K562 (cell line): ENCODE measurements at regions not wholly inside any gene's neighbourhood (a gene's known extent, or its start where the extent isn't known, plus 50 kb on each side); places are given as distances from the start of the nearest gene placed in this dataset.

Source experiments
- ATAC-seq: fragments of 200-7000 bp; cut with Tn5 transposase; 3 replicates; pipeline ENCODE4 v1.9.1; 2020; ENCODE audit warnings: moderate library complexity
- BruUV-seq: library from RNA; stranded (reverse); fragments of 400-500 nt; replicated peaks from 2 replicates; lab custom pipeline; 2021; lab: Mats Ljungman, UMichigan
- CTCF ChIA-PET: fragments of 300-600 bp; formaldehyde crosslinking; extraction: SDS; loops from one replicate; lab custom pipeline; 2021; ENCODE audit warnings: low intra/inter-chr PET ratio; lab: Yijun Ruan, JAX
- POLR2A ChIA-PET: fragments of 300-600, 350-650 bp; sonication (Branson Sonifier 250); formaldehyde crosslinking; extraction: SDS; loops from one replicate; lab custom pipeline; 2021; ENCODE audit warnings: antibody characterized with exemption, inconsistent platforms; lab: Yijun Ruan, JAX
- DNase-seq, 4 experiments: peaks; one replicate each; pipeline versions ENCODE4 v3.0.0 to v3.0.0-alpha.2; 2011 to 2018; ENCODE audit warnings: low spot score in 3 of 4, mixed read lengths in 3 of 4; ENCODE audit errors: extremely low read depth in 1 of 4
- FAIRE-seq: peaks from 2 replicates; lab custom pipeline; 2011; peaks lifted over from hg19 to GRCh38; lab: Jason Lieb, UNC
- H2AFZ ChIP-seq: 2 replicates; pipeline ENCODE4 v1.6.0; 2011; ENCODE audit warnings: low read depth, low read length, control low read depth, inconsistent platforms
- H3K27ac ChIP-seq: fragments of 200-600 bp; 3 replicates; pipeline ENCODE4 v1.8.0; 2011; ENCODE audit warnings: low read depth, mild to moderate bottlenecking, control low read depth, inconsistent platforms, low read length, moderate library complexity, mixed read lengths; ENCODE audit errors: extremely low read depth
- H3K27me3 ChIP-seq, 2 experiments: fragments of 300-600 bp in 1 of 2; 2 replicates in 1 of 2; 3 replicates in 1 of 2; pipeline versions ENCODE4 v1.6.0 to v1.8.0; 2011; ENCODE audit warnings: inconsistent platforms in 2 of 2, low read length in 2 of 2, mild to moderate bottlenecking in 1 of 2, mixed read lengths in 1 of 2, moderate library complexity in 1 of 2; ENCODE audit not compliant: control insufficient read depth in 2 of 2, insufficient read depth in 2 of 2
- H3K36me3 ChIP-seq: fragments of 300-600 bp; 3 replicates; pipeline ENCODE4 v1.8.0; 2011; ENCODE audit warnings: mild to moderate bottlenecking, low read length, inconsistent platforms; ENCODE audit not compliant: control insufficient read depth, insufficient read depth
- H3K4me1 ChIP-seq, 2 experiments: fragments of 200-600 bp in 1 of 2; replicated peaks in 1 of 2; 2 replicates in 1 of 2; 3 replicates in 1 of 2; pipeline versions ENCODE4 v1.5.1 to v1.8.0; 2011; ENCODE audit warnings: inconsistent platforms in 2 of 2, low read length in 2 of 2, mild to moderate bottlenecking in 1 of 2, mixed read lengths in 1 of 2, moderate library complexity in 1 of 2; ENCODE audit not compliant: control insufficient read depth in 2 of 2, insufficient read depth in 2 of 2
- H3K4me2 ChIP-seq: 2 replicates; pipeline ENCODE4 v1.6.1; 2011; ENCODE audit warnings: low read length, control low read depth, inconsistent platforms, mixed read lengths; ENCODE audit not compliant: insufficient read depth
- H3K4me3 ChIP-seq: fragments of 200-600 bp; sonication (generic), shearing (Covaris generic); 2 replicates; pipeline ENCODE4 v1.5.1; 2016; ENCODE audit warnings: control low read depth, inconsistent platforms
- H3K79me2 ChIP-seq: fragments of 200-600 bp; 3 replicates; pipeline ENCODE4 v1.8.0; 2011; ENCODE audit warnings: low read length, inconsistent platforms; ENCODE audit not compliant: control insufficient read depth, insufficient read depth
- H3K9ac ChIP-seq, 2 experiments: 2 replicates each; pipeline versions ENCODE4 v1.6.0 to v1.6.1; 2011; ENCODE audit warnings: low read depth in 2 of 2, low read length in 2 of 2, control low read depth in 1 of 2, inconsistent platforms in 1 of 2, mild to moderate bottlenecking in 1 of 2, mixed read lengths in 1 of 2; ENCODE audit not compliant: insufficient read depth in 1 of 2
- H3K9me1 ChIP-seq: one replicate; pipeline ENCODE4 v1.6.0; 2011; ENCODE audit warnings: inconsistent platforms, mild to moderate bottlenecking, low read length, moderate library complexity; ENCODE audit not compliant: control insufficient read depth, insufficient read depth
- H3K9me3 ChIP-seq: replicated peaks from 2 replicates; pipeline ENCODE4 v1.5.1; 2011; ENCODE audit warnings: low read depth, low read length, inconsistent platforms; ENCODE audit not compliant: control insufficient read depth, insufficient read depth
- H4K20me1 ChIP-seq: replicated peaks from 2 replicates; pipeline ENCODE4 v1.6.1; 2011; ENCODE audit warnings: low read length, inconsistent platforms, mixed read lengths; ENCODE audit not compliant: control insufficient read depth, insufficient read depth
- ASH1L ChIP-seq: fragments of 450-650 bp; IDR thresholded peaks from 2 replicates; pipeline ENCODE4 v1.6.1; 2018; ENCODE audit warnings: borderline replicate concordance, mild to moderate bottlenecking, low read depth; ENCODE audit not compliant: partially characterized antibody
- BHLHE40 ChIP-seq: IDR thresholded peaks from 2 replicates; pipeline ENCODE4 v1.6.1; 2011; ENCODE audit warnings: low read length, improper control_type of control experiment
- BRF1 ChIP-seq: IDR thresholded peaks from 3 replicates; pipeline ENCODE4 v1.6.1; 2011; ENCODE audit warnings: borderline replicate concordance, mild to moderate bottlenecking; ENCODE audit not compliant: insufficient read length; ENCODE audit errors: extremely low read depth
- ESRRA ChIP-seq: fragments of 450-650 bp; IDR thresholded peaks from 2 replicates; pipeline ENCODE4 v1.6.1; 2014; ENCODE audit warnings: low read depth, mild to moderate bottlenecking, moderate library complexity, borderline replicate concordance
- FOXJ2 ChIP-seq: fragments of 200-800 bp; sonication (Bioruptor generic); IDR thresholded peaks from 2 replicates; pipeline ENCODE4 v1.6.1; 2016; ENCODE audit warnings: missing genetic modification characterization, missing compliant biosample characterization
- GABPB1 ChIP-seq: sonication (generic); formaldehyde crosslinking; IDR thresholded peaks from 2 replicates; pipeline ENCODE4 v1.8.0; 2022; ENCODE audit warnings: mild to moderate bottlenecking, missing genetic modification reagents
- KDM2B ChIP-seq: fragments of 250-450 bp; sonication (Bioruptor Pico); IDR thresholded peaks from 2 replicates; pipeline ENCODE4 v1.8.0; 2021; ENCODE audit warnings: mild to moderate bottlenecking, moderate library complexity
- NFXL1 ChIP-seq: fragments of 450-650 bp; formaldehyde crosslinking; IDR thresholded peaks from 2 replicates; pipeline ENCODE4 v1.4.0; 2021; ENCODE audit warnings: mild to moderate bottlenecking
- POLR2H ChIP-seq: IDR thresholded peaks from 2 replicates; pipeline ENCODE4 v1.6.1; 2016; ENCODE audit warnings: missing genetic modification characterization, low read depth, mild to moderate bottlenecking, control low read depth, missing compliant biosample characterization, moderate library complexity
- RAD51 ChIP-seq: fragments of 450-650 bp; IDR thresholded peaks from 2 replicates; pipeline ENCODE4 v1.7.1; 2016; ENCODE audit warnings: low read depth, mild to moderate bottlenecking, borderline replicate concordance
- TAF9B ChIP-seq: fragments of 450-650 bp; IDR thresholded peaks from 2 replicates; pipeline ENCODE4 v1.6.1; 2018; ENCODE audit warnings: mild to moderate bottlenecking; ENCODE audit not compliant: partially characterized antibody
- USF1 ChIP-seq: sonication (generic); formaldehyde crosslinking; IDR thresholded peaks from 2 replicates; pipeline ENCODE4 v1.9.0; 2022; ENCODE audit warnings: mild to moderate bottlenecking, missing genetic modification reagents
- USF2 ChIP-seq: sonication (generic); formaldehyde crosslinking; IDR thresholded peaks from 2 replicates; pipeline ENCODE4 v1.5.0; 2020; ENCODE audit warnings: missing genetic modification reagents
- ZNF175 ChIP-seq: fragments of 200-800 bp; sonication (Bioruptor generic); IDR thresholded peaks from 2 replicates; pipeline ENCODE4 v1.6.1; 2016; ENCODE audit warnings: low read depth, mild to moderate bottlenecking, missing genetic modification characterization, missing compliant biosample characterization
- ZNF518B ChIP-seq: fragments of 250-450 bp; sonication (Bioruptor Pico); IDR thresholded peaks from 2 replicates; pipeline ENCODE4 v1.5.0; 2021; ENCODE audit warnings: mild to moderate bottlenecking, moderate library complexity
- ZNF79 ChIP-seq: fragments of 250-450 bp; sonication (Bioruptor Pico); IDR thresholded peaks from 2 replicates; pipeline ENCODE4 v1.4.0; 2020; ENCODE audit warnings: low read depth, mild to moderate bottlenecking, moderate library complexity
- in situ Hi-C: fragments of 300-500 bp; cut with MboI; formaldehyde crosslinking; loops from 4 replicates; pipeline ENCODE4 v1.15.0; 2018; ENCODE audit warnings: inconsistent platforms, mixed read lengths
- intact Hi-C: fragments of 100-400 bp; cut with micrococcal nuclease; formaldehyde crosslinking; loops from 2 replicates; pipeline ENCODE4 v1.14.2; 2022
- TF ChIP-seq, protein P1 (sequence below), 2 experiments: fragments of 450-650 bp in 1 of 2; sonication (generic) in 1 of 2; formaldehyde crosslinking in 1 of 2; IDR thresholded peaks in 1 of 2; conservative IDR thresholded peaks in 1 of 2; 2 replicates each; pipeline versions ENCODE4 v1.6.1 to v1.8.1; 2016 to 2023; ENCODE audit warnings: mild to moderate bottlenecking in 2 of 2, moderate library complexity in 2 of 2, inconsistent platforms in 1 of 2, missing genetic modification reagents in 1 of 2

DNA sequence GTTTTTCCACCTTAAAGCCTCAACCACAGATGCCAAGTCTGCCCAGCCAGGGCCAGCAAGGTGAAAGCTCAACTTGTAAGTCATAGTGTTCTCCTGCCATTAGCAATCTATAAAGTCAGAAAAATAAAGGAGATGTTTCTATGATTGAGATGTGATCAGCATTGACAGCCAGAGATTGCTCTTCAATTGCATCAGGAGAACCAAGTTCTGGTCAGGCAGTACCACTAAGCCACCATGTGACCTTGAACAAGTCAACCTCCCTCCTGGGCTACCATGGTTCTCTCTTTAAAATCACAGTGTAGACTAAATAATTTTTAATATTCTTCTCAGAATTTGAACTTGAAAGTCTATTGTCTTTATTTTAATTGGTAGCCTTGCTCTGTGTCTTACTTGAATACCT lies 220.3 kb upstream of the HES1 start:
- Histone ChIP-seq H3K9me3 (no peaks in the 10 kb centered on the region), H2AFZ (no peak overlapping the region), H3K36me3 (no peaks in the 10 kb centered on the region), H3K4me2 (no peak overlapping the region), H3K4me1 (peaks cover 14 to 33% of the 10 kb centered on the region in 2 experiments), H3K4me3 (no peak overlapping the region), H3K79me2 (peaks cover 4% of the 10 kb centered on the region; the same call in 1 of the 3 replicates), H4K20me1 (no peaks in the 10 kb centered on the region), H3K9me1 (no peaks in the 10 kb centered on the region), H3K9ac (no peak overlapping the region), H3K27ac (no peak overlapping the region), H3K27me3 (no peaks in the 10 kb centered on the region)
- in situ Hi-C loops = no loop called here
- ChIA-PET POLR2A (interaction anchor here (0.7 to 1.2 kb wide), 2 partner anchors 15 to 115 kb away, joined by 3 to 5 read pairs; no protein-coding TSS in a partner anchor), CTCF (no interaction called here)
- intact Hi-C loops = no loop called here
- ATAC-seq (no peak), FAIRE-seq (no peak), DNase-seq (no peak)
- no TSS peak for BruUV-seq
- TF ChIP-seq FOXJ2 (peak; percentile 51; the same call in 1 of the 2 replicates), RAD51 (no peak), ZNF79 (CRISPR knock-in tag) (peak; percentile 24; the same call in 1 of the 2 replicates), BHLHE40 (no peak), ZNF518B (CRISPR knock-in tag) (no peak), KDM2B (CRISPR knock-in tag) (no peak), USF2 (peak; percentile 54), ZNF175 (peak; percentile 91), ESRRA (peak; percentile 78), NFXL1 (no peak), ASH1L (no peak), POLR2H (tag) (peak; percentile 40; the same call in 1 of the 2 replicates), TAF9B (no peak), BRF1 (no peak), GABPB1 (no peak), USF1 (CRISPR knock-in tag) (peak; percentile 45)
- TF ChIP-seq, protein P1, sequence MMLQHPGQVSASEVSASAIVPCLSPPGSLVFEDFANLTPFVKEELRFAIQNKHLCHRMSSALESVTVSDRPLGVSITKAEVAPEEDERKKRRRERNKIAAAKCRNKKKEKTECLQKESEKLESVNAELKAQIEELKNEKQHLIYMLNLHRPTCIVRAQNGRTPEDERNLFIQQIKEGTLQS (IDR thresholded peaks at IDR 0.05) = peak; percentile 57; the same call in 1 of the 2 replicates
- TF ChIP-seq, protein P1 (CRISPR knock-in tag; conservative IDR thresholded peaks at IDR 0.05) = no peak
